OCI-LY3 (cell line): ENCODE measurements at regions not wholly inside any gene's neighbourhood (a gene's known extent, or its start where the extent isn't known, plus 50 kb on each side); places are given as distances from the start of the nearest gene placed in this dataset.

ENCODE experiments used
- H2AFZ ChIP-seq: fragments of 200-600, 300-600 bp; shearing (Covaris generic); 2 replicates; pipeline ENCODE4 v1.6.0; 2014; ENCODE audit warnings: antibody characterized with exemption, low read depth, low read length
- H3K27ac ChIP-seq: fragments of 200-600, 300-600 bp; sonication (generic); 2 replicates; pipeline ENCODE4 v1.5.1; 2014; ENCODE audit warnings: mild to moderate bottlenecking, low read length, moderate library complexity, mixed read lengths
- H3K27me3 ChIP-seq: fragments of 200-600, 300-600 bp; sonication (generic); 2 replicates; pipeline ENCODE4 v1.6.1; 2014; ENCODE audit warnings: low read depth, low read length, mixed read lengths
- H3K36me3 ChIP-seq: fragments of 200-600, 300-600 bp; sonication (generic); replicated peaks from 2 replicates; pipeline ENCODE3; 2014; ENCODE audit warnings: low read depth, low read length, mixed read lengths
- H3K4me1 ChIP-seq: fragments of 300-600, 200-600 bp; sonication (generic); 2 replicates; pipeline ENCODE4 v1.6.1; 2014; ENCODE audit warnings: low read length, mixed read lengths
- H3K4me2 ChIP-seq: fragments of 200-600, 300-600 bp; sonication (generic); 2 replicates; pipeline ENCODE4 v1.6.1; 2014; ENCODE audit warnings: low read length, mixed read lengths
- H3K4me3 ChIP-seq: fragments of 300-600, 200-600 bp; sonication (generic); 2 replicates; pipeline ENCODE4 v1.5.1; 2014; ENCODE audit warnings: antibody characterized with exemption, mild to moderate bottlenecking, low read length, moderate library complexity
- H3K79me2 ChIP-seq: fragments of 300-600, 200-600 bp; shearing (Covaris generic); 2 replicates; pipeline ENCODE4 v1.6.1; 2014; ENCODE audit warnings: mild to moderate bottlenecking, low read length, mixed read lengths
- H3K9ac ChIP-seq: fragments of 300-600, 200-600 bp; shearing (Covaris generic); 2 replicates; pipeline ENCODE4 v1.6.0; 2014; ENCODE audit warnings: mild to moderate bottlenecking, low read length, moderate library complexity
- H3K9me3 ChIP-seq: fragments of 200-600, 300-600 bp; shearing (Covaris generic); 2 replicates; pipeline ENCODE4 v1.6.1; 2014; ENCODE audit warnings: low read length, mixed read lengths; ENCODE audit not compliant: insufficient read depth
- H4K20me1 ChIP-seq: fragments of 200-600, 300-600 bp; sonication (generic); 2 replicates; pipeline ENCODE4 v1.6.1; 2016; ENCODE audit warnings: low read length, mixed read lengths; ENCODE audit not compliant: insufficient read depth
- EZH2phosphoT487 ChIP-seq: fragments of 200-600 bp; shearing (Covaris generic); IDR thresholded peaks from 2 replicates; pipeline ENCODE4 v1.6.1; 2018; ENCODE audit warnings: antibody characterized with exemption, mixed run types, low read depth
- TF ChIP-seq, protein P1 (sequence below): fragments of 200-600, 300-600 bp; sonication (generic); IDR thresholded peaks from 2 replicates; pipeline ENCODE4 v1.5.1; 2014; ENCODE audit warnings: antibody characterized with exemption, low read length, low read depth

DNA sequence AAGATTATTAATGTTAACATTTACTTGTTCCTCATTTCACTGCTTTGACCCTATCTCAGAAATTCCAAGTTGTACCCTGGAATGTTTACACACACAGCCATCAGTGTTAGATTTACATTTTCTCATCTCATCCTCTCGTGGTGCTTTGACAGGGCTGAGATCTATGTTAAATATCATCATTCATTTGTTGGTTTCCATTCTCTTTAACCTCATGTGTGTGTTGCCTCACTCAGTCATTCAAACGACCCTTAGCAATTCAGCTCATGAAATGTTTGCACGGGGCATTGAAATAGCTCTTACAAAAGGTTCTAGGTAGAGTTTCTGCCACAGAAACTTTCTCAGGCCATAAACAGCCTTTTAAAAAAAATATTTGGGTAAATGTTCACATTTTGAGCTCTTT, 369.6 kb upstream of the MAF start:
- no peaks in the 10 kb centered on the region for H3K9me3 ChIP-seq
- no peaks in the 10 kb centered on the region for H3K79me2 ChIP-seq
- H3K4me2 ChIP-seq, result no peak overlapping the region
- no peaks in the 10 kb centered on the region; the same call in 1 of the 2 replicates for H3K27me3 ChIP-seq
- no peak overlapping the region for H2AFZ ChIP-seq
- H3K9ac ChIP-seq, result no peak overlapping the region
- H3K4me1 ChIP-seq, result no peaks in the 10 kb centered on the region
- no peak overlapping the region for H3K27ac ChIP-seq
- TF ChIP-seq EZH2phosphoT487, result no peak
- TF ChIP-seq, protein P1, sequence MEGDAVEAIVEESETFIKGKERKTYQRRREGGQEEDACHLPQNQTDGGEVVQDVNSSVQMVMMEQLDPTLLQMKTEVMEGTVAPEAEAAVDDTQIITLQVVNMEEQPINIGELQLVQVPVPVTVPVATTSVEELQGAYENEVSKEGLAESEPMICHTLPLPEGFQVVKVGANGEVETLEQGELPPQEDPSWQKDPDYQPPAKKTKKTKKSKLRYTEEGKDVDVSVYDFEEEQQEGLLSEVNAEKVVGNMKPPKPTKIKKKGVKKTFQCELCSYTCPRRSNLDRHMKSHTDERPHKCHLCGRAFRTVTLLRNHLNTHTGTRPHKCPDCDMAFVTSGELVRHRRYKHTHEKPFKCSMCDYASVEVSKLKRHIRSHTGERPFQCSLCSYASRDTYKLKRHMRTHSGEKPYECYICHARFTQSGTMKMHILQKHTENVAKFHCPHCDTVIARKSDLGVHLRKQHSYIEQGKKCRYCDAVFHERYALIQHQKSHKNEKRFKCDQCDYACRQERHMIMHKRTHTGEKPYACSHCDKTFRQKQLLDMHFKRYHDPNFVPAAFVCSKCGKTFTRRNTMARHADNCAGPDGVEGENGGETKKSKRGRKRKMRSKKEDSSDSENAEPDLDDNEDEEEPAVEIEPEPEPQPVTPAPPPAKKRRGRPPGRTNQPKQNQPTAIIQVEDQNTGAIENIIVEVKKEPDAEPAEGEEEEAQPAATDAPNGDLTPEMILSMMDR, result no peak
- H3K4me3 ChIP-seq, result no peak overlapping the region
- H3K36me3 ChIP-seq, result no peaks in the 10 kb centered on the region
- no peaks in the 10 kb centered on the region for H4K20me1 ChIP-seq

DNA sequence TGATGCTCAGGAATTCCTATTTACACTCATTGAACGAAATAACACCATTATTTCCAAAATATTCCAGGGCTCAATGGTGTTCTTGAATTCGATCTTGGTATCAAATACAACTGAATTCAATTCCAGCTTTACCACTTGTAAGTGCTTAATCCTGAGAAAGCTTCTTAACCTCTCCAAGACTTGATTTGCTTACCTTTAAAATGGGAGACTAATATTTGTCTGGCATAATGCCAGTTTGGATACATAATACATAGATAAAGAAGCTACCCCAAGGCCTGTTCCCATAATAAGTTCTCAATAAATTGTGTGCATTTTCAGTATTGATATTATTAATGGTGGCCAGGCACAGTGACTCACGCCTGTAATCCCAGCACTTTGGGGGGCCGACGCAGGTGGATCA, 368.9 kb upstream of the MAF start:
- Histone ChIP-seq H2AFZ (no peak overlapping the region), H3K4me1 (no peaks in the 10 kb centered on the region), H4K20me1 (no peaks in the 10 kb centered on the region), H3K4me3 (no peak overlapping the region), H3K27me3 (no peaks in the 10 kb centered on the region; the same call in 1 of the 2 replicates), H3K36me3 (no peaks in the 10 kb centered on the region), H3K4me2 (no peak overlapping the region), H3K79me2 (no peaks in the 10 kb centered on the region), H3K9me3 (no peaks in the 10 kb centered on the region), H3K27ac (no peak overlapping the region), H3K9ac (no peak overlapping the region)
- TF ChIP-seq, protein P1, result no peak
- no peak for TF ChIP-seq EZH2phosphoT487

DNA sequence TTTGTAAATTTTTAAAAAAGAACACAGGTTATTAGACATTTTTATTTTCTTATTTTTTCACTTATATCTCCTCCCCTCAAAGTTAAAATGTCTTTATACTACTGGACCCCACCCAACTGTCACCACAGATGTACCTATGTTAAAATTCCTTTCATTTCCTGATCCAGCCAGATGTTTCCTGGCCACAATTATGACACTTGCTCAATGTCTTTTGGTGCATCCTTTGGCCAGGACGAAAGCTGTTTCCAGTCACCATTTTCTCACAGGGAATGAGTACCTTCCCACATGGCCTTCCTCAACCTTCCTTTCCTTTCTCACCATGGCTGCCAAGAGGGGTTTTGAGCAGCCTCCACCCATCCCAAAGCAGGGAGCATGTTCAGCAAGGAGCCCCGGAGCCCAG, 365.7 kb upstream of the MAF start:
- no peak overlapping the region for H2AFZ ChIP-seq
- H3K36me3 ChIP-seq, result no peaks in the 10 kb centered on the region
- H3K79me2 ChIP-seq, result no peaks in the 10 kb centered on the region
- H3K9ac ChIP-seq, result no peak overlapping the region
- H3K27ac ChIP-seq, result no peak overlapping the region
- H4K20me1 ChIP-seq, result no peaks in the 10 kb centered on the region
- H3K27me3 ChIP-seq, result no peaks in the 10 kb centered on the region; the same call in 1 of the 2 replicates
- no peak overlapping the region for H3K4me2 ChIP-seq
- TF ChIP-seq EZH2phosphoT487, result no peak
- TF ChIP-seq, protein P1, result no peak
- H3K4me3 ChIP-seq, result no peak overlapping the region
- H3K4me1 ChIP-seq, result no peaks in the 10 kb centered on the region
- H3K9me3 ChIP-seq, result no peaks in the 10 kb centered on the region

DNA sequence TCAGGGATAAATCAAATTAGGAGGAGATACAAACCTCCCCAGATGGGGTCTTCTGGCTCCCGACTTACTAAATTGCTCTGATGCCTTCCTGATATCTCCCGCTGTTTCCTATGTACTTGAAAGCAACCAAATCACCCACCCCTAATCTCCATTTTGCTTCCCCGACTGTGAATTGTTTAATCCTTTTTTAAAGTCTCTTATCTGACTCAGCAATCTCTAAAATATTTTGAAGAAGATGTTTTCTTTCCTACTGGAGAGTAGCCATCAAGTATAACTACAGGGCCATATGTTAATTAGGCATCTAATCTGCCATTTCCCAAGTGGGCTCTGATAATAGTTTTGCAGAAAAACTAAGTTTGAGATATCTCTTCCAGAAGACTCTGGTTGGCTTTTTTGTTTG, 365.2 kb upstream of the MAF start:
- Histone ChIP-seq H3K9ac (no peak overlapping the region), H2AFZ (no peak overlapping the region), H3K4me2 (no peak overlapping the region), H3K9me3 (no peaks in the 10 kb centered on the region), H3K4me3 (no peak overlapping the region), H4K20me1 (no peaks in the 10 kb centered on the region), H3K27ac (no peak overlapping the region), H3K36me3 (no peaks in the 10 kb centered on the region), H3K27me3 (peaks cover 3% of the 10 kb centered on the region; the same call in 1 of the 2 replicates), H3K4me1 (no peaks in the 10 kb centered on the region), H3K79me2 (no peaks in the 10 kb centered on the region)
- no peak for TF ChIP-seq EZH2phosphoT487

DNA sequence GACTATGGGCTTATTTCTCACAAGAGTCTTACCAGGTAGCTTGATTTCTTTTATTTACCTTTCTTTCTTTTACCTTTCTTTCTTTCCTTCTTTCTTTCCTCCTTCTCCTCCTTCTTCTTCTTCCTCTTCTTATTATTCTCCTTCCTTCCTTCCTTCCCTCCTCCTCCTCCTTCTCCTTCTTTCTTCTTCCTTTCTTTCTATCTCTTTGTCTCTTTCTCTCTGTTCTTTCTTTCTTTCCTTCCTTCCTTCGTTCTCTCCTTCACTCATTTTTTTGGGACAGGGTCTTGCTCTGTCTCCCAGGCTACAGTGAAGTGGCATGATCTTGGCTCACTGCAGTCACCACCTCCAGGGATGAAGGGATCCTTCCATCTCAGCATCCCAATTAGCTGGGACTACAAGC, 363.6 kb upstream of the MAF start:
- TF ChIP-seq, protein P1, result no peak
- TF ChIP-seq EZH2phosphoT487, result no peak
- no peak overlapping the region for H3K9ac ChIP-seq

More for the DNA sequence above, 363.6 kb upstream of the MAF start:
- H3K4me1 ChIP-seq, result no peaks in the 10 kb centered on the region
- no peak overlapping the region for H3K27ac ChIP-seq
- H3K27me3 ChIP-seq, result peaks cover 5% of the 10 kb centered on the region; the same call in 1 of the 2 replicates
- no peak overlapping the region for H2AFZ ChIP-seq
- H3K4me3 ChIP-seq, result no peak overlapping the region
- H3K9me3 ChIP-seq, result no peaks in the 10 kb centered on the region
- no peaks in the 10 kb centered on the region for H3K36me3 ChIP-seq
- no peak overlapping the region for H3K4me2 ChIP-seq
- H4K20me1 ChIP-seq, result no peaks in the 10 kb centered on the region
- no peaks in the 10 kb centered on the region for H3K79me2 ChIP-seq
